ENCODE measurements at regions not wholly inside any gene's neighbourhood (a gene's known extent, or its start where the extent isn't known, plus 50 kb on each side); places are given as distances from the start of the nearest gene placed in this dataset.

- DNase-seq, result no peak
These were observed 1396.5 kb upstream of the AGA start for GRCh38 chr4:178838776-178839175.

GRCh38 chr4:178856139-178856800 lies 1414.0 kb upstream of the AGA start:
- DNase-seq, result no peak

GRCh38 chr4:178871476-178871875 lies 1429.2 kb upstream of the AGA start:
- no peak for DNase-seq

GRCh38 chr4:178881937-178882336 lies 1439.7 kb upstream of the AGA start:
- DNase-seq, result no peak

GRCh38 chr4:178894126-178894525 lies 1451.9 kb upstream of the AGA start:
- DNase-seq, result no peak

- DNase-seq, result no peak
These were observed 1456.8 kb upstream of the AGA start for GRCh38 chr4:178899084-178899483.

GRCh38 chr4:178917756-178918155 lies 1475.5 kb upstream of the AGA start:
- DNase-seq, result no peak

- no peak for DNase-seq
These were observed 1494.9 kb upstream of the AGA start for GRCh38 chr4:178937130-178937529.

- DNase-seq, result no peak
These were observed 1499.7 kb upstream of the AGA start for GRCh38 chr4:178941975-178942374.

- no peak for DNase-seq
These were observed 1511.3 kb upstream of the AGA start for GRCh38 chr4:178953447-178954120.

- no peak for DNase-seq
These were observed 1513.4 kb upstream of the AGA start for GRCh38 chr4:178955614-178956013.

- DNase-seq, result no peak
These were observed 1516.6 kb upstream of the AGA start for GRCh38 chr4:178958725-178959440.

- no peak for DNase-seq
These were observed 1521.3 kb upstream of the AGA start for GRCh38 chr4:178963446-178964045.

GRCh38 chr4:178966644-178967043 lies 1524.4 kb upstream of the AGA start:
- DNase-seq, result no peak

- DNase-seq, result no peak
These were observed 1528.3 kb upstream of the AGA start for GRCh38 chr4:178970433-178971140.

GRCh38 chr4:178976861-178977260 lies 1534.6 kb upstream of the AGA start:
- no peak for DNase-seq

GRCh38 chr4:178993306-178993705 lies 1551.1 kb upstream of the AGA start:
- DNase-seq, result no peak

- no peak for DNase-seq
These were observed 1559.7 kb upstream of the AGA start for GRCh38 chr4:179001918-179002317.

- DNase-seq, result no peak
These were observed 1565.5 kb upstream of the AGA start for GRCh38 chr4:179007755-179008154.

GRCh38 chr4:179017581-179017980 lies 1575.3 kb upstream of the AGA start:
- no peak for DNase-seq

- DNase-seq, result no peak
These were observed 1585.3 kb upstream of the AGA start for GRCh38 chr4:179027569-179027968.

- no peak for DNase-seq
These were observed 1586.1 kb upstream of the AGA start for GRCh38 chr4:179028321-179028720.

- DNase-seq, result no peak
These were observed 1587.4 kb upstream of the AGA start for GRCh38 chr4:179029683-179030082.

Data from CD4-positive, alpha-beta T cell treated with Interferon gamma for 1 hour (primary cell).